IPS-NIHi11 (cell line): ENCODE measurements at regions not wholly inside any gene's neighbourhood (a gene's known extent, or its start where the extent isn't known, plus 50 kb on each side); places are given as distances from the start of the nearest gene placed in this dataset.

ENCODE experiments used
- DNase-seq: peaks from one replicate; pipeline ENCODE4 v3.0.0; 2012; ENCODE audit warnings: mixed read lengths, low spot score

DNA sequence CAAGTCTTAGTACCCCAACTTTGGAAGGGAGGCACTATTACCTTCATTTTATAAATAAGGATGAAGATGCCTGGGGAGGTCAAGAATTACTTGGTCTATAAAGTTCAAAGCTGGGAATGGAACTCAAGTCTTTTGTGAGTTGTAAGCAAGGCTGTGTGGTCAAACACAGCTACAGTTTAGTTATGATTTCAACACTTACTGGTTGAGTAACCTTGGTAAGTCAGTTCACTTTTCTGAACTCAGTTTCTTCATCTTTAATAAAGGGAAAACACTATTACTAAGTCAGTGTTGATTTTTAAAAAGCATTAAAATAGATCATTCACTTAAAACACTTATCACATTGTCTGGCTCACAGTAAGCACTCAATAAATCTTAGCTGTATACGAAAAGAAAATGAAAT is 200.4 kb upstream of the ADAMTS9 start:
- DNase-seq, result no peak

DNA sequence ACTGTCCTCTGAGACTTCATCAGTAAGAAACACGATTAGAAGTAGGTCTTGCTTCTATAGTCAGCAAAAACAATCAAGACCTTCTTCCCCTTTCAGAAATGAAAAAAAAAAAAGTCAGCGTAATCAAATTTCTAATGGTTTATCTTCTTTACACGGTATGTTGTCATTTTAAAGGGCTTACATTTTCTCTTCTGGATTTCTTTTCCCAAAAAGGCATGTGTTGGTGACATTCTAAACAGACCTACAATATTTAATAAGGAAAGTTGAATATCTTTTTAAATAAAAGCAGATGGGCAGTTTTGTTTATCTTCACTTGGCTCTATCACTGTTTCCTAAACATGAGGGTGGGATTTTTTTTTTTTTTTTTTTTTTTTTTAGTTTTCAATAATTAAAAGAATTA is 197.3 kb upstream of the ADAMTS9 start:
- DNase-seq, result no peak

DNA sequence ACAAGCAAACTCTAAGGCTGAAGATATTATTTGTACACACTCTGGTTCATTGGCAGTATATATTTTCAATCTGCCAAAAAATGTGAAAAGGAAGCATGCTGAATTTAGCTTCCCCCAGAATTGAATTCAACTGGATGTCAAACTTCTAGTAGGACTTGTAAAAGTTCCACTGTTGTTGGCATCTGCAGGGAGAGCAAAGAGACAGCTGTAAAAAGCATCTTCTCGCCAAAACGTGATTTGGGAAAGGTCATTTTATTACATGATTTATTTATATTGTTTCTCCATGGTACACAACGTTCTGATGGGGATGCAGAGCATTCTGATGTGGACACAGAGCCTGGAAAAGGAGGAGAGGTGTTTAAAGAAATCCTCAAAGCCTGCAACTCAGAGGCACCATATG is 196.7 kb upstream of the ADAMTS9 start:
- DNase-seq, result no peak

DNA sequence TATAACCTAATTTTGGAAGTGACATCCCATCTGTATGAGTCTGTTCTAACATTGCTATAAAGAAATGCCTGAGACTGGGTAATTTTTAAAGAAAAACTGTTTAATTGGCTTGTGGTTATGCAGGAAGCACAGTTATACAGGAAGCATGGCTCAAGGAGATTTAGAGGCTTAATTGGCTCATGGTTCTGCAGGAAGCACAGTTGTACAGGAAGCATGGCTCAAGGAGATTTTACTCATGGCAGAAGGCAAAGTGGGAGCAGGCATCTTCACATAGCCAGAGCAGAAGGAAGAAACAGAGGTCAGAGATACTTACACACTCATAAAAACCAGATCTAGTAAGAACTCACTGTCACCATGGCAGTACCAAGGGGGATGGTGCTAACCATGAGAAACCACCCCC is 193.1 kb upstream of the ADAMTS9 start:
- no peak for DNase-seq

DNA sequence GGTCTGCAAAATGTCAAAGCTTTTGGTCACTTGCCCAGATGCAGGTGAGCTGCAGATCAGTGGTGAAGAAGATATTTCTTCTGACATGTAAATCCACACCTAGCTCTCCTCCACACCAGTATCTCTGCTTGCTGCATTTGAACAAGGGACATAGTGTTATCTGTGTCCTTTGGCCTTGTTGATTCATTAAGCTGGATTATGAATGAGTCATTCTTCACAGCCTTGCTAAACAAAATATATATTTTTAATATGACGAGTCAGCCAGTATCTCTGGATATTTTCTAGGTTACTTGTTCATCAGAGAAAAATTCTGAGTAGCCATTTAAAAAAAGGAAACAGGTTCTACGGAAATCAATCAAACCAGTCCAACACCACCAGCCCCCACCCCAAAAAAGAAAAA is 190.6 kb upstream of the ADAMTS9 start:
- DNase-seq, result no peak

DNA sequence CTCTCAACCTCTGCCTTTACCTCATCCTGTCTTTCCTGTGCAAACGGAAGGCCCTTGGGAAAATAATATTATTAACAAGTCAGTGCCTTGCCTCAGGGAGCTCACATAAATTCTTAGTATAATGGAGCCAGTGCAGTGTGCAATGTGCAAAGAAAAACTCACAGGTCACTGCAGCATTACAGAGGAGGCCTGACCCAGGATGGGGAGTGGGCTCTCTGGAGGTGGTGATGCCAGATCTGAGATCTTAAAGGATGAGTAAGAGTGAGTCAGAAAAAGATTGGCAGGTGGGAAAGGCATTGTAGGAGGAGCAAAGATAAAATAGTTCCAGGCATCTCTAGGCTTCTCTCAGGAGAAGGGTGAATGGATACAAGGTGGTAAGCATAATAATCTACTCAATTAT is 185.6 kb upstream of the ADAMTS9 start:
- DNase-seq, result no peak

DNA sequence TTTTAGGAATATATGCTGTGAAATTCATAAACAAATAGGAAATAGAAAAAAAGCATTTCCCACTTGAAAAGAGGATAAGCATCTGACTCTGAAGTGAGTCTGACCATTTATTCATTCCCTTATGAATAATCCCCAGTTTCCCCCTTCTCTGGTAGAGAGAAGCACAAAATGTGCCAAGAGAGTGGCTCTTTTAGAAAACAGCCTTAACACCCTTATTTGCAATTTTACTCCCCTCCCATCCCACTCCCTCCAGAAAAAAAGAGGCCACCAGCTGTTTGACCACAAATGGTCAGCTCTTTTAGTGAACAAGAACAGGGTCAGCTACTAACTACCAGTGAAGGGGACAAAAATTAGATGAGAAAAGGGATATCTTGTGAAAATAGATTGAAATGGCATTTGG is 184.5 kb upstream of the ADAMTS9 start:
- DNase-seq, result no peak

DNA sequence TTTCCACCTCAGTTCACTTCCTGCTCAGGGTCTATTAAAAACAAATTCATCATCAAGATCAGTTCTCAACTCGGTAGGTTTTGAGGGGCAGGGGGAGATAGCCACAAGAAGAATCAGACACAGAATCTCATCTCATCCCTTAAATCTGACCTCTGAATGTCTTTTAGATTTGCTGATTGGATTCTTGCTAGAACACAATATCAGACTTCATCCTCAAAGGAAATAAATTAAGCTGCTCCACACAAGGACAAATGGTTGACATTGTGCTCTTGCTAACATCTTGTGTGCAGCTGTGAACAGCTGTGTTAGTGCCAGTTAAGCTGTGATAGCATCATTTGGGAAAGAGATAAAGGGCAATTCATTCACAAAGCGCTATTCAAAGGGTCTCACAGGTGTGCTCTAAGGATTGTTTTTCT is 184.0 kb upstream of the ADAMTS9 start:
- no peak for DNase-seq

DNA sequence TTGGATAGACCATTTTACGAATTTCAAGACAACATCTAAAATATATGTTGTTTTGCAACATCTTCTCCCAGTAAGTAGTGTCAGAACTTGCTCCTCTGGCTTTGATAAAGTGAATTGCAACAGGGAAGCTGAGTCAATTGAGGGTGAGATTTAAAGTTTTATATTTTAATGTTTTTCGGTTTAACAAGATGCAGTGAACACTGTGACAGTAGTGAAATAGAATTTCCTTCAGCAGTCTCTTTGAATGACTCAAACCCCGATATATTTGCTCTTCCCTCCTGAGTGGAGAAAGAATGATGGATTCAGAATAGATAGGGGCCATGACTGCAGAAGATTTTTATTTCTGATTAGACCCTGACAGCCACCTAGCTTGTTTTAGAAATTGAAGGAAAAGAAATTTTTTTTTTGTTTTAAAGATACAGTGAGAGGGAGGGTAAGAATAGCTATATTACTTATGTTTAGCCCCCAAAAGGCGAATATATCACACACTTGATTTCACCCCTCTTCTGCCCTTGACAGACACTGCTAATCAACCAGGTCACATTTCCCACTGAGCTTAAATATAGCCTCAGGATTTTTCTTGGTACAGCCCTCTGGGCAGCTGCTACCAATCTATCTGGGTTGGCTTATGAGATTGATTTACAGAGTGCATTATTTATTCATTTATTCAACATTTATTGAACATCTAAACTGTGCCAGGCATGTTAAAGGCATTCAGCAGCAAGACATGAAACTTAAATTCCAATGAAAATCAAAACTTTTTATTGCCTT is 183.3 kb upstream of the ADAMTS9 start:
- DNase-seq, result no peak

DNA sequence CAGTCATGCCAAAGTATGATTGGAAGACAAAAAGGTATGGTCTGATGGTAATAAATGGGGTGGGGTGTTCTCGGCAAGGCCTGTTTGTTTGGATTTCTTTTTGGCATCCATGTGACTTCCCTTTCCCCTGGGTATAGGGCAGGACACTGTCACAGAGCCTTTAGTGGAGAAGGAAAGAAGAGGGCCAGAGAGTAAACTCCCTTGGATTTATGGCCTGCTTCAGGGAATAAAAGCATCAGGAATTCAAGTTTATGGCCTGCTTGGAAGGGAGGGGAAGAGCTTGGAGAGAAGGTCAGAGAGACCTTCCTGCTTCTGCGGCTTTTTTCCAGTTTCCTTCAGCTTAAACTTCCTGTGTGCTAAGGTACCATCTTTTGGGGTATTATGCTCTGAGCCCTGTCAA is 179.4 kb upstream of the ADAMTS9 start:
- DNase-seq, result no peak

DNA sequence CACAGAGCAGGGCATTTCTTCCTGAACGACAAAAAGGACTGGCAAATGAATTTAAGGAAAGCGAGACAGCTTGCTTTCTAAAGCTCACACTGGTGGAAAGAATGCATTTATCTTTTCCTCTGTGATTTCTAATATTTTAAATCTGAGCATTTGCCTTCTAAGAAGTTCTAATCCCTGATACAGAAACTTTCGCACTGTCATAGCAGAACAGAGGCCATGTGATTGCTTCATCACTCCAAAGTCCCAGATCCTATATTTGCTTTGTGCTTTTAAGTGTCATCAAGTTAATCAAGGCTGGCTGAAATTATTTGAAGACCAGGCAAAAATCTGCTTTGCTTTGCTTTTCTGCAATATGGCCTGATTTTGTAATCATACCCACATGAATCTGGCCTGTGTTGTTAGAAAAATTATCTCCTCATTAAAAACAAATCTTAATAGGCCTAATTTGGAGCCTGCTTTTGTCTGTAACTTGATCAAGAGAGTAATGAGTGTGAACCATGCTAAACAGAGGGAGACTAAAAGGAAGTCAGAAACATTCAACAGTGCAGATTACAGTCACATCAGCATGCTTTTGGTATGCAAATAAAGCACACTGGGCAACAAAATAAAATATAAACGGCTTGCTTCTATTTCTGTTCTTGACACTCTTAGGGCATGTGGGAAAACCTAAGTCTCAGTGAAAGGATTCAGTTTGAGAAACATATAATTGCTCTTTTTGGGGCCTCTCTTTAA is 178.2 kb upstream of the ADAMTS9 start:
- no peak for DNase-seq

DNA sequence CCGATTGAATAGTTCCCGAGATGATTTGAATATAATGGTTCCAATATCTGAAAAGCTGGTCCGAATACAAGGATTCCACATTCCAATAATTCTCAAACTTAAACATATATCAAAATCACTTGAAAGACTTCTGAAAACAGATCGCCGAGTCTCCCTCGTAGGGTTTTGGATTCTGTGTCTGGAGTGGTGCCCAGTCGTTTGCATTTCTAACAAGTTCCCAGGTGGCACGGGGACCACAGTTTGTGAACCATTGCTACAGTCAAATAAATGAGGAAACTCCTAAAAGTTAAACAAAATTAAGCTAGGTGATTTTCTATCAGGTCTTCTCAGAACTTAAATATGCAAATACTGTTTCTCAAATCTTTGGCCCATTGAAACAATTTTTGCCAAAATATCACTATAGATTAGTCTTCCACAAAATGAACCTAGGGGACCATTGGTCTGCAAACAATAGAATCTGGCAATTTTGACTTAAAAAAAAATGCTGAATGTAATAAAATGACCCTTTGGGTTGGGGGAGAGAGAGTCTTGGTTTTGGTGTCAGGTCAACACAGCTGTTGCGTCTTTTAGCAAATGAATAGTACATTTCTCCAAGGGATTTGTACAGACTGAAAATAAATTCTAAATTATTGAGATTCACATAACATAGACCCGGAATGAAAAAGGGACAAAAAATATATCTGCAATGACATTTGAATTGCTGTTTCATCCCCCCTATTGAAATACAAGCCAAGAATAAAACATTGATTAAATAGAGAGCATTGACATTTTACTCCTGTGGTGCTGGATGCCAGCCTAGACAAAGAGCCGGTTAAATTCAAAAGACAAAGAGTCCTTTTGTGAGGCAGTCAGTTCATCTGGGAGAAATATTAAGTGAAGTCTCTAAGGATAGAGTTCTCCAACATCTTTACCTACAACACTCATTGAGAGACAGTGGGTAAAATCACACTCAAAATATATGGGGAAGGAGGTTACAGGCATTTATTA is 175.7 kb upstream of the ADAMTS9 start:
- no peak for DNase-seq

DNA sequence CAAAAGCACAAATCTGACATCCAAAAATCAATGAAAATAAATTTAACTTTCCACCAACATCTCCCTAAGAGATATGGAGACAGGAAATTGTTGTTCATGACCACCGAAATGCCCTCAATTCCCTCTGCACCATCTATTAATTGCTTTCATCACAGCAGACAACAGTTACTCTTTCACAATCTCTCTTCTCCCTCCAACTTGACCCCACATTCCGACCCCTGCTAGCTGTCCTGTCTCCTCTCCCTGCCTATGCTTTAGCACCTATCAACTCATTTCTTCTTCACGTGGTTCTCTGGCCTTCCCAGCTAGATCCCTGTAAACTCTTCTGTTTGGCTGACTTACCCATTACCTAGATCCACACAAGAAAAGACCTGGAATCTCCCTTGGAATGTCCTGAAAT is 173.9 kb upstream of the ADAMTS9 start:
- DNase-seq, result no peak

DNA sequence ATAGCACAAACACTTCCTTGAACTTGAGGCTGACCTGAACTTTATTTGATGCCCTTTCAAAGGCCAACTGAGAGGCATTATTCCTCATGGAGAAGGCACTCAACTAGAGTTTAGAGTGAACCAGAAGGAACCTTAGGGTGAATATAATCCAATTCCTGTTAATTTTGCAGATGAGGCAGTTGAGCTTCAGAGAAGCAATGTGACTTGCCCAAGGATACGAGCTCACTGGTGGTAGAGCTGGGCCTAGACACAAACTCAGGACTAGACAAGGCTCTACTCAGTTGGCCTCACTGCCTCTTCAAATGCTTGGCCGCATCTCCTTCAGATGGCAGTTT is 172.7 kb upstream of the ADAMTS9 start:
- DNase-seq, result no peak

DNA sequence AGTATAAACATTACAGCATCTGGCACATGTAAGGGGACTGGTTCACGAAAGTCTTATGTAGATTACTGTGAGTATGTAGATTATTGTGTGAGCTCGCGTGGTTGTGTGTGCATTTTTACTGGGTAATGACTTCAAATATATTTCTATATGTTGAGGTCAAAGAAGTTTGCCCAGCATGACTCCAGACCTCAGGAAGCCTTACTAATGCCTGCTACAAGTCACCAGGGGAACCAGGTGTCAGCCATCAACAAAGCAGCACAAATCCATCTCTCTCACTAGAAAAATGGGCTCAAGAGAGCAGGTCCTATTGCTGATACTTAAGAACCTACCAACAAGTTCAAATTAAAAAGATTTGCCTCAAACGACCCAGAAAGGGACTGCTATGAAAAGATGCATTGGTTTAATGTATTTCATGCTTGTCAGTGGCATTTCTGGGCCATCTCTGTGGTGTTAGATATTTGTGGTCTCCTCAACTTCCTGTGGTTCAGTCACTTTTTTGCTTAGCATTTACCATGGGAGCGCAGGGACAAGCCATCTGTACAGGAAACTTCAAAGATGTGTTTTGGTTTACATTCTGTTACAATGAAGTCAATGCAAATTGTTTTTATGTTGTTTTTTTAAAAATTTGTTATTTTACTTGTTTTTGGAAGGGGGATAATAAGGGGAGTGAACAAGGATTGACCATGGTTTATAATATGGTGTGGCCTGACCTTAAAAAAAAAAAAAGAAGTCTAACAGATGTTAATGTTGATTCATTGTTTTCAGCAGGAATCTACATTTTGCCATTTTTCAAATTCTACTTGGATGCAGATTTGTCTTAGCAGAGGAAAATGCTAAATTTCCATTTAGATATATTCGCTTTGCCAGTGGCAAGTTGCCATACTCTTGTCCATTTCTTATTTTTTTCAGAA is 172.1 kb upstream of the ADAMTS9 start:
- DNase-seq, result no peak

DNA sequence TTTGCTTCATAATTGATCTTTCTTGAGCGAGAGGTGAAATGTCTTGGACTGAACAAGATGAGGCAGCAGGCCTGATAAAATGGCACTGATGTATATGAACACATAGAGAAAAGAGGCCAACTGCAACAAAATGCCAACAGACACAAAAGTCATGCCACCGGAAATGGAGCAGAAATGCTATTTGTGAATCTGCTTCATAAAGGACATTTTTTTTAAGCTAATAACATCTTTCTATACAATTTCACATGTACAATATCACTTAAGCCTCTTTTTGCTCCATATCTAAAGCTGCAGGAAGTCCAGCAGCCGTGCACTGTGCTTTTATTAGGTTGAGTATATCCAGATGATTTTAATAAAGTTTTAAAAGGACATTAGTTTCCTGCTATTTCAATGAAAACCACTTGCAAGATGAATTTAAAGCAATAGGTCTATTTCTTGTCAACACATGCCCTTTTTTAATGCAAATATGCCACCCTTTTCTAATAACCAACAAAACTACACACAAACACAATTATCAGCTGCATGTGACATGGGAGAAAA is 169.2 kb upstream of the ADAMTS9 start:
- no peak for DNase-seq

DNA sequence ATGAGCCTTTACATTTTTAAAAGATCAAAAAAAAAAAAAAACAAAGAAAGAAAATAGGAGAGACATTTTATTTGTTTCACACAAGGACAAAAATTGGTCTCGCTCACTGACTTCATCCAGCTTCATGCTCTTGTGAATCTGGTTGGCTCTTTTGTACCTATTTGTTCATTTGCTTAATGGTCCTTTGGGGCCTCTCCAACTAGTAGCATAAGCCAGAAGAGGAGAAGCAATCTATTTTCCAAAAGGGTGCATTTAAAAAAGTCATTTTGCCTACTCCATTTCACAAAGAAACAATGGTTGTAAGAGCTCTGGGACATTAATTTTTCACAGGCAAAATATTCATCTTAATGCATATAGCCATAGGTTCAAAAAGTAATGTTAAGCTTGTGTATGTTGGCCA is 168.3 kb upstream of the ADAMTS9 start:
- DNase-seq, result no peak

DNA sequence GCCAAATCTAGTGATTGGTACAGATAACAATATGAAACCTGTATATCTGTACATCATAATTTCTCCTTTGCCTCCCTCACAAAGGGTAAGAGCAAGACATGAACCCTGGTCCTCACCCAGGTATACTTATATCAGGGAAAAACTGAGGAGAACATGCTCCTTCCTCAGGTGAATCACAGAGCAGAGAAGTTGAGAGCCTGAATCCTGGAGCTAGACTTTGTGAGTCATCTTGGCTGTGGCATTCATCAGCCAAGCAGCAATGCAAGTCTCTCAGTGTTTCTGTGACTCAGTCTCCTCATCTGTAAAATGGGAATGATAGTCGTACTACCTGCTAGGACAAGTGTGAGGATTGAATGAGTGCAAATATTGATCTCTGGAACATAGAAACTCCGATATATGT is 165.7 kb upstream of the ADAMTS9 start:
- DNase-seq, result no peak

DNA sequence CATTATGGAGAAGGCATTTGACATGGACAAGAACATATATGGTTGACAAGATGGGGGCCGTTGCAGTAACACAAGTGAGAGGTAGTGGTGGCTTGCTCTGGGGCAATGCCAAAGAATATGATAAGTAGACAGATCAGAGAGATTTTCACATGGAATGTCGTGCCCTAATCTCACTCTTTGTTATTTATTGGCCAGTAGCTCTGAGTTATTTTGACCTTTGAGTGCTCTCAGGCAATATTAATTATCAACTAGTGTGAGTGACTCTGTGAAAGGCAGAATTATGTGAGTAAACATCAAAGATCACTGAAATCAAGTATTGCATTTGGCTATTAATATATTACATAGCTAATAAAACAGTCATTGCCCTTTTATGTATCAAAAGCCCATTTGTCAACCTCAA is 164.9 kb upstream of the ADAMTS9 start:
- no peak for DNase-seq

DNA sequence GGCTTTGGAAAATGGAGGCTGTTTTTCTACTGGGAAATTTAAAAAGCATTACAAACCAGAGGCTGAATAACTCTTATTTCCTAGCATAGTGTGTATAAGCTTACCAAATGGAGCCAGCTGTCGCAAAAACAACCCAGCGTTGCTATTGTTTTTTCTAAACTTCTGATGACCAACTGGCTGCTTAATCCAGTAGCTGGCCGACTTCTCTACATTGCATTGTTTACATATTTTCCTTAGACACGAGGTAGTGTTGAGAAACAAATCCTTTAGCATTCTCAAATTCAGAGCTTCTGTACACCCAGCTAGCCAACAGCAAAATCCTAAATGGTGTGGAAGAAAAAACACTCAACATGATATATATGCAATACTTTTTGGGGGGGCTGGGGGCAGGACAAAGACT is 161.0 kb upstream of the ADAMTS9 start:
- no peak for DNase-seq

DNA sequence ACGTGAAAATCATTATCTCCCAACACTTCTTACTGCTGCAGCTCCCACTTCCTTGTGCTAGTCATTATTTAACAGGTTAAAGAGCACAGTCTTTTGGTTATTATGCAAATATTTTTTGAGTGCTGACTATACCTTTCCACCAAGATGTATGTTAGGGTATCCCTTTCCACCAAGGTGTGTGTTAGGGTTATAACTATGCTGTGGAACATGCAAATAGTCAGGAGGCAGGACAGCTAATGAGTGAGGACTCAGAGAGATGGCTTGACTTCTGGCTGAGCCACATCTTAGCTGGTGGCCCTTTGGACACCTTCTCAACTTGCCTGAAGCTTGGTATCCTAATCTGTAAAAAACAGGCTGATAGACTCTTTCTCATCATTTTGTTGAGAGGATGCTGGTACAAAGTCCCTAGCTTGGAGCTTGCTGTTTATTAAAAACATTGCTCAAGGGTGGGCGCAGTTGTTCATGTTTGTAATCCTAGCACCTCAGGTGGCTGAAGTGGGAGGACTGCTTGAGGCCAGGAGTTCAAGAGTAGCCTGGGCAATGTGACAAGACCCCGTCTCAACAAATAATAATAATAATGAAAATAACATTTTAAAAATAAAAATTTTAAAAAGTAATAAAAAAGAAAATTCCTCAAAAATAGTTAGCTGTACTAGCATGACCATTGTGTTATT is 160.5 kb upstream of the ADAMTS9 start:
- DNase-seq, result no peak
